Spleen (tissue), 7 donors: ENCODE measurements at regions not wholly inside any gene's neighbourhood (a gene's known extent, or its start where the extent isn't known, plus 50 kb on each side); places are given as distances from the start of the nearest gene placed in this dataset.

ENCODE experiments used
- POLR2A ChIP-seq, 3 donors: fragments of 450-650 bp; IDR thresholded peaks; one replicate each; pipeline ENCODE4 v1.5.1; 2017; ENCODE audit warnings: antibody characterized with exemption in 3 of 3, mild to moderate bottlenecking in 1 of 3
- POLR2AphosphoS5 ChIP-seq, 3 donors: sonication (generic); formaldehyde crosslinking; IDR thresholded peaks; one replicate each; pipeline ENCODE4 v1.5.1; 2017; ENCODE audit warnings: antibody characterized with exemption in 3 of 3
- TF ChIP-seq, protein P1 (sequence below), 11 experiments: fragments of 200-600 bp in 7 of 11; fragments of 450-650 bp in 4 of 11; sonication (generic) in 4 of 11; IDR thresholded peaks in 8 of 11; conservative IDR thresholded peaks in 3 of 11; 1 replicate in 7 of 11; 2 replicates in 4 of 11; pipeline versions ENCODE4 v1.4.0 to v1.8.0; 2016 to 2021; ENCODE audit warnings: antibody characterized with exemption in 11 of 11, inconsistent platforms in 4 of 11, mild to moderate bottlenecking in 1 of 11
- donor health status: DM: no; HTN: no; CAD: no; lungs with moderate emphysema.
- donor health status: DM: no; HTN: no; CAD: no.
- donor health status: DM: no; HTN: no; CAD: no.

DNA sequence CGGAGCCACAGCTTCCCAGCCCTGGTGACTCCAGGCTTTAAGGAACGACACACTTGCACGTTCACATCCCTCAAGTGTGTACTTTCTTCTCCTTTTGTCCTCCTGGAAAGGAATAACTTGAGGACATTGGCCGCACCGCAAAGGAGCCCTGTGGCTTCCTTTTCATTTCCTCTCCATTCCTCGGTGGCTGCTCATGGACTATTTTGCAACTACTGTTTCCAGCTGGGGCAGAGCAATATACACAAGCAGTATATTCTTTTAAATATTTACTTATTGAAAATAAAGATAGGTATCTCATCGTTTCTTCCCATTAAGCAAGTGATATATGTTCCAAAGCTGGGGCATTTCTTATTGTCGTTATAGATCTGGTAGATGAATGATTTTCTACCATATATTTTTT, 97.2 kb upstream of the LYZL1 start:
- TF ChIP-seq, protein P1, sequence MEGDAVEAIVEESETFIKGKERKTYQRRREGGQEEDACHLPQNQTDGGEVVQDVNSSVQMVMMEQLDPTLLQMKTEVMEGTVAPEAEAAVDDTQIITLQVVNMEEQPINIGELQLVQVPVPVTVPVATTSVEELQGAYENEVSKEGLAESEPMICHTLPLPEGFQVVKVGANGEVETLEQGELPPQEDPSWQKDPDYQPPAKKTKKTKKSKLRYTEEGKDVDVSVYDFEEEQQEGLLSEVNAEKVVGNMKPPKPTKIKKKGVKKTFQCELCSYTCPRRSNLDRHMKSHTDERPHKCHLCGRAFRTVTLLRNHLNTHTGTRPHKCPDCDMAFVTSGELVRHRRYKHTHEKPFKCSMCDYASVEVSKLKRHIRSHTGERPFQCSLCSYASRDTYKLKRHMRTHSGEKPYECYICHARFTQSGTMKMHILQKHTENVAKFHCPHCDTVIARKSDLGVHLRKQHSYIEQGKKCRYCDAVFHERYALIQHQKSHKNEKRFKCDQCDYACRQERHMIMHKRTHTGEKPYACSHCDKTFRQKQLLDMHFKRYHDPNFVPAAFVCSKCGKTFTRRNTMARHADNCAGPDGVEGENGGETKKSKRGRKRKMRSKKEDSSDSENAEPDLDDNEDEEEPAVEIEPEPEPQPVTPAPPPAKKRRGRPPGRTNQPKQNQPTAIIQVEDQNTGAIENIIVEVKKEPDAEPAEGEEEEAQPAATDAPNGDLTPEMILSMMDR (IDR thresholded peaks at IDR 0.05 in 8 of 11, conservative IDR thresholded peaks at IDR 0.05 in 3 of 11) = no peak
- no peak for TF ChIP-seq POLR2A (IDR thresholded peaks at IDR 0.05)
- no peak for TF ChIP-seq POLR2AphosphoS5 (IDR thresholded peaks at IDR 0.05)
